Upper lobe of left lung (tissue), 4 donors: ENCODE measurements at regions not wholly inside any gene's neighbourhood (a gene's known extent, or its start where the extent isn't known, plus 50 kb on each side); places are given as distances from the start of the nearest gene placed in this dataset.

ENCODE experiments used
- CTCF ChIP-seq, 6 experiments: fragments of 450-650 bp in 4 of 6; fragments of 200-600 bp in 2 of 6; sonication (generic) in 2 of 6; IDR thresholded peaks; one replicate each; pipeline ENCODE4 v1.5.1; 2016 to 2019; ENCODE audit warnings: antibody characterized with exemption in 6 of 6
- POLR2A ChIP-seq, 4 donors: fragments of 450-650 bp; IDR thresholded peaks; one replicate each; pipeline ENCODE4 v1.5.1; 2016 to 2017; ENCODE audit warnings: antibody characterized with exemption in 4 of 4, mild to moderate bottlenecking in 2 of 4

- TF ChIP-seq CTCF (IDR thresholded peaks at IDR 0.05): no peak
- TF ChIP-seq POLR2A (IDR thresholded peaks at IDR 0.05): no peak
These were observed 103.7 kb downstream of the PMP22 start for GRCh38 chr17:15161395-15161794.
